Liver (tissue), 8 donors: ENCODE measurements at regions not wholly inside any gene's neighbourhood (a gene's known extent, or its start where the extent isn't known, plus 50 kb on each side); places are given as distances from the start of the nearest gene placed in this dataset.

Experiments used
- DNase-seq: peaks from one replicate; pipeline ENCODE4 v3.0.0-alpha.2; 2017; ENCODE audit warnings: low spot score
- H3K27ac ChIP-seq, 2 donors: one replicate each; pipeline ENCODE4 v1.7.0; 2013; ENCODE audit warnings: inconsistent platforms in 2 of 2, low read length in 2 of 2, control low read depth in 1 of 2, low read depth in 1 of 2, mild to moderate bottlenecking in 1 of 2
- H3K27me3 ChIP-seq, 4 donors: one replicate each; pipeline versions ENCODE4 v1.6.1 to v1.7.0; 2013; ENCODE audit warnings: low read length in 3 of 4, inconsistent platforms in 1 of 4, mild to moderate bottlenecking in 1 of 4, moderate library complexity in 1 of 4; ENCODE audit not compliant: control insufficient read depth in 4 of 4, insufficient read depth in 4 of 4
- H3K36me3 ChIP-seq, 4 donors: one replicate each; pipeline versions ENCODE4 v1.6.1 to v1.7.0; 2013; ENCODE audit warnings: low read length in 3 of 4, mild to moderate bottlenecking in 3 of 4, low read depth in 1 of 4, moderate library complexity in 1 of 4; ENCODE audit not compliant: control insufficient read depth in 4 of 4, insufficient read depth in 3 of 4
- H3K4me1 ChIP-seq, 4 donors: one replicate each; pipeline versions ENCODE4 v1.6.1 to v1.7.0; 2013; ENCODE audit warnings: low read length in 3 of 4, mild to moderate bottlenecking in 3 of 4, moderate library complexity in 1 of 4; ENCODE audit not compliant: control insufficient read depth in 4 of 4, insufficient read depth in 4 of 4
- H3K4me3 ChIP-seq, 3 donors: one replicate each; pipeline versions ENCODE4 v1.6.1 to v1.7.0; 2013; ENCODE audit warnings: low read length in 3 of 3, control low read depth in 1 of 3, low read depth in 1 of 3, mild to moderate bottlenecking in 1 of 3
- H3K9ac ChIP-seq, 2 donors: one replicate each; pipeline ENCODE4 v1.7.0; 2013; ENCODE audit warnings: low read length in 2 of 2, mild to moderate bottlenecking in 2 of 2, moderate library complexity in 2 of 2, control low read depth in 1 of 2, low read depth in 1 of 2
- H3K9me3 ChIP-seq, 4 donors: one replicate each; pipeline versions ENCODE4 v1.6.1 to v1.7.0; 2013; ENCODE audit warnings: low read length in 3 of 4; ENCODE audit not compliant: control insufficient read depth in 4 of 4
- EGR1 ChIP-seq, 2 donors: IDR thresholded peaks; 2 replicates each; pipeline ENCODE4 v1.6.1; 2016 to 2018; ENCODE audit warnings: antibody characterized with exemption in 2 of 2, low read depth in 2 of 2
- FOXA2 ChIP-seq: IDR thresholded peaks from 2 replicates; pipeline ENCODE4 v1.6.1; 2016; ENCODE audit warnings: antibody characterized with exemption
- HNF4A ChIP-seq, 2 donors: conservative IDR thresholded peaks; 2 replicates each; pipeline ENCODE4 v1.6.1; 2016; ENCODE audit warnings: antibody characterized with exemption in 2 of 2, mild to moderate bottlenecking in 2 of 2
- HNF4G ChIP-seq: IDR thresholded peaks from 2 replicates; pipeline ENCODE4 v1.6.1; 2016; ENCODE audit warnings: antibody characterized with exemption
- JUND ChIP-seq, 2 donors: IDR thresholded peaks; 2 replicates each; pipeline ENCODE4 v1.6.1; 2016; ENCODE audit warnings: antibody characterized with exemption in 2 of 2
- NR2F2 ChIP-seq: IDR thresholded peaks from 2 replicates; pipeline ENCODE4 v1.6.1; 2016; ENCODE audit warnings: antibody characterized with exemption
- RAD21 ChIP-seq, 2 donors: IDR thresholded peaks; 2 replicates each; pipeline ENCODE4 v1.6.1; 2016; ENCODE audit warnings: antibody characterized with exemption in 2 of 2, mild to moderate bottlenecking in 2 of 2
- RXRA ChIP-seq, 2 donors: IDR thresholded peaks; 2 replicates each; pipeline ENCODE4 v1.6.1; 2017 to 2018; ENCODE audit warnings: antibody characterized with exemption in 2 of 2, mild to moderate bottlenecking in 1 of 2
- SP1 ChIP-seq: IDR thresholded peaks from 2 replicates; pipeline ENCODE4 v1.6.1; 2018; ENCODE audit warnings: antibody characterized with exemption, mild to moderate bottlenecking
- TAF1 ChIP-seq: conservative IDR thresholded peaks from 2 replicates; pipeline ENCODE4 v1.6.1; 2016; ENCODE audit warnings: antibody characterized with exemption, mild to moderate bottlenecking
- YY1 ChIP-seq: IDR thresholded peaks from 2 replicates; pipeline ENCODE4 v1.6.1; 2016; ENCODE audit warnings: antibody characterized with exemption, mild to moderate bottlenecking
- WGBS: extraction: QIAGEN DNeasy Blood & Tissue Kit; methylation state at CpG from one replicate; pipeline ENCODE4 v1.1.7; 2013; 5-methylcytosine and 5-hydroxymethylcytosine counted together
- TF ChIP-seq, protein P1 (sequence below): IDR thresholded peaks from 2 replicates; pipeline ENCODE4 v1.6.1; 2016; ENCODE audit warnings: antibody characterized with exemption
- TF ChIP-seq, protein P2 (sequence below): IDR thresholded peaks from 2 replicates; pipeline ENCODE4 v1.6.1; 2016; ENCODE audit warnings: antibody characterized with exemption, mild to moderate bottlenecking
- TF ChIP-seq, protein P3 (sequence below): IDR thresholded peaks from 2 replicates; pipeline ENCODE4 v1.6.1; 2016; ENCODE audit warnings: antibody characterized with exemption
- TF ChIP-seq, protein P4 (sequence below): IDR thresholded peaks from 2 replicates; pipeline ENCODE4 v1.6.1; 2016; ENCODE audit warnings: antibody characterized with exemption
- TF ChIP-seq, protein P5 (sequence below): fragments of 150-350 bp; IDR thresholded peaks from 2 replicates; pipeline ENCODE4 v1.5.1; 2017; ENCODE audit warnings: improper control_type of control experiment, low read depth, low read length; ENCODE audit not compliant: missing input control
- donor health status: healthy.
- donor health status: healthy.
- donor health status: healthy.
- donor health status: healthy.
- donor health status: healthy.

DNA sequence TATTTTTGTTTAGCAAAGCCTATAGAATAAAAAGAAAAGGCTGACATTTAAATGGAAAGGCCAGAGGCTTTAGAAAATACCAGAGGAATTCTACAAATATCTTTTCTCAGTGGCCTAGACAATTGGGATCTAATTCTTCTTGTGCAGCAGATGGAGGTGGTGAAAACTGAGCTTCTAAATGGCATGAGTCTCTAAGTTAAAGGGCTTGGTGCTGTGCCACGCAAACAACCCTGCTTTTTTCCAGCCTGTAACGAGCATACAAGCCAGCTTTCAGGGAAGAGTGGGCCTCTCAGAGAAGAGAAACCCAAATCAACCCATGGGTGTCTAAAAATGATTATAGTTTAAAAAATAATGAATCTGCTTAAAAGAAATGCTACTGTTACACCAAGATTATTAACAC lies 237.9 kb upstream of the NAV3 start:
- Histone ChIP-seq H3K27me3 (no peaks in the 10 kb centered on the region), H3K4me3 (no peak overlapping the region), H3K4me1 (peaks cover 0 to 1% (median 0%) of the 10 kb centered on the region in 4 donors), H3K27ac (no peak overlapping the region), H3K9ac (no peak overlapping the region), H3K9me3 (no peaks in the 10 kb centered on the region), H3K36me3 (no peaks in the 10 kb centered on the region)
- 86% methylated on average over 2 of the region's 2 CpGs for WGBS
- DNase-seq: no peak
- no peak for TF ChIP-seq JUND (IDR thresholded peaks at IDR 0.05)
- TF ChIP-seq YY1: no peak
- TF ChIP-seq, protein P1, sequence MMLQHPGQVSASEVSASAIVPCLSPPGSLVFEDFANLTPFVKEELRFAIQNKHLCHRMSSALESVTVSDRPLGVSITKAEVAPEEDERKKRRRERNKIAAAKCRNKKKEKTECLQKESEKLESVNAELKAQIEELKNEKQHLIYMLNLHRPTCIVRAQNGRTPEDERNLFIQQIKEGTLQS: no peak
- TF ChIP-seq FOXA2: no peak
- TF ChIP-seq, protein P2, sequence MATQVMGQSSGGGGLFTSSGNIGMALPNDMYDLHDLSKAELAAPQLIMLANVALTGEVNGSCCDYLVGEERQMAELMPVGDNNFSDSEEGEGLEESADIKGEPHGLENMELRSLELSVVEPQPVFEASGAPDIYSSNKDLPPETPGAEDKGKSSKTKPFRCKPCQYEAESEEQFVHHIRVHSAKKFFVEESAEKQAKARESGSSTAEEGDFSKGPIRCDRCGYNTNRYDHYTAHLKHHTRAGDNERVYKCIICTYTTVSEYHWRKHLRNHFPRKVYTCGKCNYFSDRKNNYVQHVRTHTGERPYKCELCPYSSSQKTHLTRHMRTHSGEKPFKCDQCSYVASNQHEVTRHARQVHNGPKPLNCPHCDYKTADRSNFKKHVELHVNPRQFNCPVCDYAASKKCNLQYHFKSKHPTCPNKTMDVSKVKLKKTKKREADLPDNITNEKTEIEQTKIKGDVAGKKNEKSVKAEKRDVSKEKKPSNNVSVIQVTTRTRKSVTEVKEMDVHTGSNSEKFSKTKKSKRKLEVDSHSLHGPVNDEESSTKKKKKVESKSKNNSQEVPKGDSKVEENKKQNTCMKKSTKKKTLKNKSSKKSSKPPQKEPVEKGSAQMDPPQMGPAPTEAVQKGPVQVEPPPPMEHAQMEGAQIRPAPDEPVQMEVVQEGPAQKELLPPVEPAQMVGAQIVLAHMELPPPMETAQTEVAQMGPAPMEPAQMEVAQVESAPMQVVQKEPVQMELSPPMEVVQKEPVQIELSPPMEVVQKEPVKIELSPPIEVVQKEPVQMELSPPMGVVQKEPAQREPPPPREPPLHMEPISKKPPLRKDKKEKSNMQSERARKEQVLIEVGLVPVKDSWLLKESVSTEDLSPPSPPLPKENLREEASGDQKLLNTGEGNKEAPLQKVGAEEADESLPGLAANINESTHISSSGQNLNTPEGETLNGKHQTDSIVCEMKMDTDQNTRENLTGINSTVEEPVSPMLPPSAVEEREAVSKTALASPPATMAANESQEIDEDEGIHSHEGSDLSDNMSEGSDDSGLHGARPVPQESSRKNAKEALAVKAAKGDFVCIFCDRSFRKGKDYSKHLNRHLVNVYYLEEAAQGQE: no peak
- no peak for TF ChIP-seq EGR1 (IDR thresholded peaks at IDR 0.05; ENCODE audit: low read depth in 2 of 2)
- TF ChIP-seq RXRA (IDR thresholded peaks at IDR 0.05): no peak
- no peak for TF ChIP-seq NR2F2
- TF ChIP-seq, protein P3, sequence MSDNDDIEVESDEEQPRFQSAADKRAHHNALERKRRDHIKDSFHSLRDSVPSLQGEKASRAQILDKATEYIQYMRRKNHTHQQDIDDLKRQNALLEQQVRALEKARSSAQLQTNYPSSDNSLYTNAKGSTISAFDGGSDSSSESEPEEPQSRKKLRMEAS: no peak
- TF ChIP-seq, protein P4, sequence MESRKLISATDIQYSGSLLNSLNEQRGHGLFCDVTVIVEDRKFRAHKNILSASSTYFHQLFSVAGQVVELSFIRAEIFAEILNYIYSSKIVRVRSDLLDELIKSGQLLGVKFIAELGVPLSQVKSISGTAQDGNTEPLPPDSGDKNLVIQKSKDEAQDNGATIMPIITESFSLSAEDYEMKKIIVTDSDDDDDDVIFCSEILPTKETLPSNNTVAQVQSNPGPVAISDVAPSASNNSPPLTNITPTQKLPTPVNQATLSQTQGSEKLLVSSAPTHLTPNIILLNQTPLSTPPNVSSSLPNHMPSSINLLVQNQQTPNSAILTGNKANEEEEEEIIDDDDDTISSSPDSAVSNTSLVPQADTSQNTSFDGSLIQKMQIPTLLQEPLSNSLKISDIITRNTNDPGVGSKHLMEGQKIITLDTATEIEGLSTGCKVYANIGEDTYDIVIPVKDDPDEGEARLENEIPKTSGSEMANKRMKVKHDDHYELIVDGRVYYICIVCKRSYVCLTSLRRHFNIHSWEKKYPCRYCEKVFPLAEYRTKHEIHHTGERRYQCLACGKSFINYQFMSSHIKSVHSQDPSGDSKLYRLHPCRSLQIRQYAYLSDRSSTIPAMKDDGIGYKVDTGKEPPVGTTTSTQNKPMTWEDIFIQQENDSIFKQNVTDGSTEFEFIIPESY: no peak
- TF ChIP-seq HNF4A (conservative IDR thresholded peaks at IDR 0.05): no peak
- no peak for TF ChIP-seq HNF4G
- no peak for TF ChIP-seq TAF1
- TF ChIP-seq, protein P5, sequence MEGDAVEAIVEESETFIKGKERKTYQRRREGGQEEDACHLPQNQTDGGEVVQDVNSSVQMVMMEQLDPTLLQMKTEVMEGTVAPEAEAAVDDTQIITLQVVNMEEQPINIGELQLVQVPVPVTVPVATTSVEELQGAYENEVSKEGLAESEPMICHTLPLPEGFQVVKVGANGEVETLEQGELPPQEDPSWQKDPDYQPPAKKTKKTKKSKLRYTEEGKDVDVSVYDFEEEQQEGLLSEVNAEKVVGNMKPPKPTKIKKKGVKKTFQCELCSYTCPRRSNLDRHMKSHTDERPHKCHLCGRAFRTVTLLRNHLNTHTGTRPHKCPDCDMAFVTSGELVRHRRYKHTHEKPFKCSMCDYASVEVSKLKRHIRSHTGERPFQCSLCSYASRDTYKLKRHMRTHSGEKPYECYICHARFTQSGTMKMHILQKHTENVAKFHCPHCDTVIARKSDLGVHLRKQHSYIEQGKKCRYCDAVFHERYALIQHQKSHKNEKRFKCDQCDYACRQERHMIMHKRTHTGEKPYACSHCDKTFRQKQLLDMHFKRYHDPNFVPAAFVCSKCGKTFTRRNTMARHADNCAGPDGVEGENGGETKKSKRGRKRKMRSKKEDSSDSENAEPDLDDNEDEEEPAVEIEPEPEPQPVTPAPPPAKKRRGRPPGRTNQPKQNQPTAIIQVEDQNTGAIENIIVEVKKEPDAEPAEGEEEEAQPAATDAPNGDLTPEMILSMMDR: no peak
- no peak for TF ChIP-seq RAD21 (IDR thresholded peaks at IDR 0.05)
- no peak for TF ChIP-seq SP1
